CD4-positive, alpha-beta T cell treated with Interleukin-1 beta for 1 hour (primary cell): ENCODE measurements at regions not wholly inside any gene's neighbourhood (a gene's known extent, or its start where the extent isn't known, plus 50 kb on each side); places are given as distances from the start of the nearest gene placed in this dataset.
"Not testable (repeated sequence)": the region's sequence is repeated elsewhere in the genome, so short reads cannot be mapped to it uniquely, and the experiment has no call there.

ENCODE experiments used
- DNase-seq, 2 donors: peaks; one replicate each; pipeline ENCODE4 v3.0.0-alpha.2; 2020 to 2022

- no peak for DNase-seq
These were observed 197.1 kb downstream of the CTTN start for GRCh38 chr11:70595452-70595851.

- no peak for DNase-seq
These were observed 197.8 kb downstream of the CTTN start for GRCh38 chr11:70596091-70596490.

GRCh38 chr11:70597006-70597555 is 198.8 kb downstream of the CTTN start:
- no peak for DNase-seq

GRCh38 chr11:70597751-70598625 is 199.7 kb downstream of the CTTN start:
- no peak for DNase-seq

GRCh38 chr11:70600911-70601415 is 202.6 kb downstream of the CTTN start:
- DNase-seq: not testable (repeated sequence)

- no peak for DNase-seq
These were observed 203.7 kb downstream of the CTTN start for GRCh38 chr11:70601861-70602538.

- no peak for DNase-seq
These were observed 204.9 kb downstream of the CTTN start for GRCh38 chr11:70603114-70603755.

GRCh38 chr11:70603756-70604211 is 205.5 kb downstream of the CTTN start:
- no peak for DNase-seq

- no peak for DNase-seq
These were observed 205.9 kb downstream of the CTTN start for GRCh38 chr11:70604221-70604620.

GRCh38 chr11:70604630-70605467 is 206.5 kb downstream of the CTTN start:
- DNase-seq: no peak

- DNase-seq: no peak
These were observed 207.1 kb downstream of the CTTN start for GRCh38 chr11:70605468-70605815.

- no peak for DNase-seq
These were observed 207.5 kb downstream of the CTTN start for GRCh38 chr11:70605846-70606245.

- no peak for DNase-seq
These were observed 208.1 kb downstream of the CTTN start for GRCh38 chr11:70606248-70606950.

- DNase-seq: no peak
These were observed 208.6 kb downstream of the CTTN start for GRCh38 chr11:70606951-70607330.

GRCh38 chr11:70607561-70607960 is 209.2 kb downstream of the CTTN start:
- no peak for DNase-seq

GRCh38 chr11:70608568-70609470 is 210.5 kb downstream of the CTTN start:
- no peak for DNase-seq

- DNase-seq: no peak
These were observed 212.5 kb downstream of the CTTN start for GRCh38 chr11:70610566-70611565.

- DNase-seq: no peak
These were observed 213.5 kb downstream of the CTTN start for GRCh38 chr11:70611821-70612220.

GRCh38 chr11:70612459-70613141 is 214.3 kb downstream of the CTTN start:
- DNase-seq: no peak
